HG03521 (cell line): ENCODE measurements at regions not wholly inside any gene's neighbourhood (a gene's known extent, or its start where the extent isn't known, plus 50 kb on each side); places are given as distances from the start of the nearest gene placed in this dataset.
"Not testable (repeated sequence)": the region's sequence is repeated elsewhere in the genome, so short reads cannot be mapped to it uniquely, and the experiment has no call there.

Experiments used
- ATAC-seq: cut with Tn5 transposase; IDR thresholded peaks from one replicate; pipeline ENCODE4 v1.9.1; 2021; ENCODE audit warnings: mild to moderate bottlenecking, moderate library complexity; ENCODE audit not compliant: unreplicated experiment

- ATAC-seq, result no peak
These were observed 275.3 kb upstream of the UBE2E3 start for GRCh38 chr2:180705122-180705521.

DNA sequence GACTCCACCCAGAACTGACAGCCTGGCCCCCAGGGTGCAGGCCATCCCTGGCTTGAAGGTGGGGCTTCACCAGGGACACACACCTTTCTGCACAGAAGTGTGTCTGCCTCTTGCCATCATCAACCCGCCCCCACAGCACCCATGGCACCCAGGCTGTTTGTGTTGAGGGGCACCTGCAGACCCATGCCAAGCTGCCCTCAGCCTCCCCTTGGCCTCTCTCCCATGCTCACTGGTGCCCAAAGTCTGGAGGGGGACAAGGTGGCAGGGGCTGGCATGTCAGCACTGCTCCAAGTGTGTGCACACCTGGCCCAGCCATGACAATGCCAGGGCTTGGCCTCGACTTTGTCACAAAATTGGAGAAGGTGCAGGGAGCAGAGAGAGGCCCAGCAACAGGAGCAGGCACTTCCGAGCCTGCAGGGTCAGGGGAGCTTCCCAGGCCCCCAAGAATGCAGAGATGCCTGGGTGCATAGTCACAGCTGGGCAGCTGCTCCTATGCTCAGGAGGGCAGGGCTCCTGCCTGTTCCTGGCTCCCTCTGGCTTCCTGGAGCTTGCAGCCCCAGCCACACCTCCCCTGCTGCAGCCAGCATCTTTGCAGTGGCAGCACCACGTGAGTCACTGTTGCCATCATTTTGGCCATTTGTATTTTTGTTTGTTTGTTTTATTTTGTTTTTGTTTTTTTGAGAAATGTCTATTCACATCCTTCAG lies 280.6 kb upstream of the UBE2E3 start:
- ATAC-seq, result no peak

- ATAC-seq, result no peak
These were observed 281.7 kb upstream of the UBE2E3 start for GRCh38 chr2:180698668-180699067.

DNA sequence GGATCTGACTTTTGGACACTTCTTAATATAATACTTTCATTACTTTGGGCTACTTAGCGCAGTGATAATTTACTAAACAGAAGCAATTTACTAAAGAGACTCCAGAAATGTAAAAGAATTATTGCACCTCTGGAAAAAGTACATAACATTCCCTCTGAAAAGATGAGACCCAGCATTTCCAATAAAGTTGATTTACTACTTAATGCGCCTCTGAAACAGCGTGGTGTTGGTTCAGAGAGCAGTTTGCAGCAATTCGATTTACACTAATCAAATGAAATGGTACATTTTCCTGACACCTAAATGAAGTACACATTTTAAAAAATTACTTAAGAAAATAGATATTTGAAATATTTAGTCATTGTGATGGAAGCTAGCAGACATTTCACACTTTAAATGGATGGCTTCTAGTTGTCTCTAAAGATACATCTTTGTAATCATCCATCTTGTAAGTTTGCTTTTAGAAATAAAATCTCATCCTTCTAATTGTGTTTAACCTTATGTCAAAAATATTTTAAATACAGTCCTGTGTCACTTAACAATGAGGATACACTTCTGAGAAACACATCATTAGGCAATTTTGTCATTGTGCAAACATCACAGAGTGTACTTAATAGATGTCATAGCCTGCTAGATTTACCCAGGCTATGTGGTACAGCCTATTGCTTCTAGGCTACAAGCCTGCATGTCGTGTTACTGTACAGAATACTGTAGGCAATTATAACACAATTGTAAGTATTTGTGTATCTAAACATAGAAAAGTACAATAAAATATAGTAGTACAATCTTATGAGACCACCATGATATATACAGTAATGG lies 284.6 kb upstream of the UBE2E3 start:
- no peak for ATAC-seq

DNA sequence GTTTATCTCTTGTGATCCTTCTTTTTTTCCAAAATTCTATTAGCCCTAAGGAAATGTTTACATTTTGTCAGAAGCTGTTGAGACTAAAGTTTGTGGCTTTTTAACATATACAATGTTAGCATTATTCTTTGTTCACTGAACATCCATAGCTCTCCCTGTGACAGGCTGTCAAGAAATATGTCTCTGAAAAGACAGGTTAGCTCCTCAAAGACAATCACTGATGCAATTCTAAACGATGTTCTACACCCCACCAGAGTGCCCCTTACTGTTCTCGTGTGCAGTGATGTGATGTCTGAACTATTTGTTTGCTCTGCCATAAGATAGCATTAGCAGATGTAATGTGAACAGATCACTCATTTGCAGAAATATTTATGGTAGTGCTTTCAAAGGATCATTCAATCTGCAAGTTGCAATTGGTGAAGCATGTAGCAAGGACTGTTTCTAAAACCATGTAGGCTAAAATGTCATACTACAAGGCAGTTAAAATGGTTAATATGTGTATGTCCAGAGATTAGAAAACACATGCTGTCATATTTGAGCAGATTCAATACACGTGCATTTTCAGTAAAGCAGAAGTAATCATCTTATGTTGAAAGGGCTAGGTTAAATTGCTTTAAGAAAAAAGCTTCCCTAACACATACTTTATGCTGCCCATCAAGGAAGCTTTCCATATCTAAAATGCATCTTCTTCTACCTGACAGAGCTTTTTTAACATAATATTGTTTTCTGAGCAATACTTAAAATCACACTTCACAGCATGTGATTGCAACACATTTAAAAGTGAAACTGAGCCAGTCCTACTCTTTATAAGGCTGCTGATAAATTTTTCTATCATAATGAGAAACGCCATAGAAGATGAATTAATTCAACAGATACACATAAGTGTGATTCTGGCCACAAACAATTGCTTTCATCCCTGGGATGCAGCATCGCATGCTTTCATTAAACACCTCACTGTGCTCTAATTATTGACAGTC lies 285.7 kb upstream of the UBE2E3 start:
- no peak for ATAC-seq

GRCh38 chr2:180692322-180692721 lies 288.1 kb upstream of the UBE2E3 start:
- ATAC-seq, result no peak

DNA sequence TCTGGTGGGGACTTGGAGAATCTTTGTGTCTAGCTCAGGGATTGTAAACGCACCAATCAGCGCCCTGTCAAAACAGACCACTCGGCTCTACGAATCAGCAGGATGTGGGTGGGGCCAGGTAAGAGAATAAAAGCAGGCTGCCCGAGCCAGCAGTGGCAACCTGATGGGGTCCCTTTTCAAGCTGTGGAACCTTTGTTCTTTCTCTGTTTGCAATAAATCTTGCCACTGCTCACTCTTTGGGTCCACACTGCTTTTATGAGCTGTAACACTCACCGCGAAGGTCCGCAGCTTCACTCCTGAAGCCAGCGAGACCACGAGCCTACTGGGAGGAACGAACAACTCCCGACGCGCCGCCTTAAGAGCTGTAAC lies 288.6 kb upstream of the UBE2E3 start:
- not testable (repeated sequence) for ATAC-seq

- ATAC-seq, result not testable (repeated sequence)
These were observed 289.1 kb upstream of the UBE2E3 start for GRCh38 chr2:180691186-180691854.

DNA sequence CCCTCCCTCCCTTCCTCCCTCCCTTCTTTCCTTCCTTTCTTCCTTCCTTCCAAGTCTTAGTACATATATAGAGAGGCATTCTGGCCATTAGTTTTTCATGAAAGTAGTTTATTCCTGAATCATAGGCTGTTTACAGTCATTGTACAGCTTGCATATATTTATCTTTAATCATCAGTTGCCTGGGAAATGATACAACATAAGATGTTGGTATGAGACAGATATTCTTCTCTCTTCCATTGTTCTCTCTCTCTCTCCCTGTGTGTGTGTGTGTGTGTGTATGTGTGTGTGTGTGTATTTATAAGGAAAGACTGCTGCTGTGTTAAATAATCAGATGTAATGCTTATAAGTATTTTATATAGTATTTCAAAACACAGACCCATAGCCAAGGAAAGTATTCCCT lies 289.8 kb upstream of the UBE2E3 start:
- ATAC-seq, result no peak

DNA sequence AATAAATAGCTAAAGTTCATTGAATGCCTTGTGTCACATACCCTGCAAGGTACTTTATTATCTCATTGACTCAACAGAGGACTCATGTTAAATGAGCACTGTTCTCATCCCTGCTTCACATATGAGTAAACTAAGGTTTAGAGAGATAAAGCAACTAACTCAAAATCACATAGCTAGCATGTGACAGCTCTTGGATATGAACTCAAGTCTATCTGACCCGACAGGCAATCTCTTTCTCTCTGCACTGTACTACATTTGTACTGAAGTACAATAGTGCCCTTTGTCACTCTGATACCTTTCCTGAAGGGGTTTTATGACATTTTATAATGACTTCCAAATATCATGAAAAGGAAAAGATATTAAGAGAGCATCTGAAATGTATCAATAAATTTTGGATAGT lies 297.5 kb upstream of the UBE2E3 start:
- no peak for ATAC-seq

DNA sequence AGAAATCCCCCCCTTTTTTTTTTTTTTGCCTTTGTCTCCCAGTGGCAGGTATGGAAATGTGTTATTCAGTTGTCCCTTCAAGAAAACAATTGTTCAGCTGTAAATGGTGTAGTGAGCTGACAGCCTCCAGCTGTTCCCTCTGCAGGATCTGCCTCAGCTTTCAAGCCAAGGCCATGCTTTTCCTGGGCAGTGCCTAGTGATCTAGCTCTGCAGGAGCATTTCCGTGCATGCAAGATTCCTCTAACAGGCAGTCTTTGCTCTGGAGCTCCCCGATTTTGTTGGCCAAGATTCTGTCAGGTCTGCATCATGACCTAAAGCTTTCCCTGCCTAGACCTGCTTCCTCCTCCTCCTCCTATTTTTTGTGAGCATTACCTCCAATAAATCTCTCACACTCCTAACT lies 300.7 kb upstream of the UBE2E3 start:
- ATAC-seq, result no peak

- ATAC-seq, result no peak
These were observed 301.8 kb upstream of the UBE2E3 start for GRCh38 chr2:180678625-180678972.

GRCh38 chr2:180677930-180678624 lies 302.3 kb upstream of the UBE2E3 start:
- no peak for ATAC-seq

DNA sequence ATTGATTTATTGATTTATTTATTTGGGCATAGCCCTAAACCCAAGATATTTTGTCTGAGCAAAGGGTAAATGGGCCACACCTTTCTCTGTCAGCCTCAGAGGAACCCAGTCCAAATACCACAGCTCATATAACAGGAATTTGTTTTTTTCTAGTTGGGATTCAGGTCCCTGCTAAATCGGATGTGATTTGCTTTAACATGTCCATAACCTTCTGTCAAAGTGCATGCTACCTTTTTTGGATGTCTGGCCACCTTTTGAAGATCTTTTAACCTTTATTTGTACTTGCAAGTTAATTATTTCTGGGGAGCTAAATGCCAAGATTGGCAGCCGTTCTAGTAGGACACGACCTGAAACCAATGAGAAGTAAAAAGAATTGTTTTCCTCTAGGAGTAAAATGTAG lies 303.2 kb upstream of the UBE2E3 start:
- no peak for ATAC-seq

DNA sequence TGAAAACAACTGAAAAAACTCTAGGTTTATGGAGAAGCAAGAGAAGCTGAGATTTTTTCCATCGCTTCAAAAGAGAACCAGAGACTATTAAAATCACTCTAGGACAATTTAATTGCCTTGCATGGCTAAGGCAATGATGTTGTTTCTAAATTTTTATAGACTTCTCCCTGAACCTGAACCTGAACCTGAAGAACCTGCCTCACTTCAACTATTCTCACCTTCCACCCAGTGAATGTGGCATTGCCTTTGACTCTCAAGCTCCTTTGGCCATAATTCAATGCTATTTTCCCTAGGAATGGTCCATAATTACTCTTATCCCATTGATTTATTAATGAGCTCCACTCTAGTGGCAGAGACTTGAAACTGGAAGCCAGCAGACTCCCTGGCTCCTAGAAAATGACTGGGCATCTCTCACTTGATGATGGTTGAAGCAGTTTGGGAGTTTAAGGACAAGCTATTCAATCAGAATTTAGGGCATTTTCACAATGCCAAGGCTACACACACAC lies 303.8 kb upstream of the UBE2E3 start:
- no peak for ATAC-seq

- no peak for ATAC-seq
These were observed 305.2 kb upstream of the UBE2E3 start for GRCh38 chr2:180675170-180675569.

- ATAC-seq, result no peak
These were observed 308.0 kb upstream of the UBE2E3 start for GRCh38 chr2:180672377-180672776.

DNA sequence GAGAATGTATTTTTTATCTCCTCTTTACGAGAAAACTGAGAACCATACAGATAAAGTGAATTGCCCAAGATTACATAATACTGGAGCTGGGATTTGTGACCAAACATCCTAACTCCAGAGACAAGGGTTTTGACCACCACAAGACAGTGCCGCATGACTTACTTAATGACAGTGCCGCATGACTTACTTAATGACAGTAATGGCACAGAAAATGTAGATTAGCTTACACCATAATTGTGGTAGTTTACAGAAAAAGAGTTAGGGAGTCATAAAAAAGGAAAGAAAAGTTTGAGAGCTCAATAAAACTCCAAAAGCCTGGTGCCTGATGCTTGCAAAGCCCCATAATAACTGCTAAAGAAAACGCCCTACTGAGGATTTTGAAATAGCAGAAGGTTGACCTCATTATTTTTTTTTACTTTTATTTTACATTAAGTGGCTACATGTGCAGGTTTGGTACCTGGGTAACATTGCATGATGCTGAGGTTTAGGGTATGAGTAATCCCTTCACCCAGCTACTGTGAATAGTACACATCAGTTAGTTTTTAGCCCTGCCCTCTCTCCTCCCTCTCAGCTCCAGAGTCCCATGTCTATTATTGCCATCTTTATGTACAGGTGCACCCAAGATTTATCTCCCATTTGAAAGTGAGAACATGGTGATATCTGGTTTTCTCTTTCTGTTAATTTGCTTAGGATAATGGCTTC lies 310.0 kb upstream of the UBE2E3 start:
- no peak for ATAC-seq

DNA sequence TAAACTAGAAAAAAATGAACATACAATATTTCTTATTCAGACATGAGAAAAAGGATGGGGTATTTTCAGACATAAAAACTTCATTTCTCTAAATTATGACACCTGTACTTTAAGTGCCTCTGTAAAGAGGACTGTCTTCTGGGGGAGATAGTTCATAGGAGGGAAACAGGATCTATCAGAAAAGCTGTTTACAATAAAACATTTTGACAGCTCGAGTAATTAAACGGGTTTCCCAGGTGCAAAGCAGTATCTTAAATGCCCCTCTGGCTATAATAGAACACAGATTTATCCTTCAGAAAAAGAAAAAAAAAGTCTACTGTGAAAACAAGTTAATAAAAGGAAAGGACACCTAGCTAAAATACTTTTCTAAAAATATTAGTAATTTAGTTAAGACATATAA lies 311.4 kb upstream of the UBE2E3 start:
- no peak for ATAC-seq
